GM12878 (cell line): ENCODE measurements at regions not wholly inside any gene's neighbourhood (a gene's known extent, or its start where the extent isn't known, plus 50 kb on each side); places are given as distances from the start of the nearest gene placed in this dataset.

Experiments
- ATAC-seq: fragments of 200-7000 bp; cut with Tn5 transposase; 3 replicates; pipeline ENCODE4 v1.9.1; 2020; ENCODE audit warnings: mild to moderate bottlenecking, moderate library complexity
- BruUV-seq: library from RNA; stranded (reverse); fragments of 400-500 nt; replicated peaks from 2 replicates; lab custom pipeline; 2021; lab: Mats Ljungman, UMichigan
- CTCF ChIA-PET: fragments of 300-600 bp; sonication (Branson Sonifier 250); formaldehyde crosslinking; extraction: SDS; loops from one replicate; lab custom pipeline; 2021; ENCODE audit warnings: inconsistent platforms; lab: Yijun Ruan, JAX
- POLR2A ChIA-PET: fragments of 350-600 bp; formaldehyde crosslinking; extraction: SDS; loops from one replicate; lab custom pipeline; 2021; ENCODE audit warnings: inconsistent platforms; lab: Charles Lee
- RAD21 ChIA-PET: fragments of 300-600 bp; sonication (Branson Sonifier 250); formaldehyde crosslinking; loops from one replicate; lab custom pipeline; 2023; ENCODE audit warnings: antibody characterized with exemption; ENCODE audit not compliant: unreplicated experiment; lab: Charles Lee
- SMC1A ChIA-PET: fragments of 300-600 bp; sonication (Branson Sonifier 250); formaldehyde crosslinking; loops from one replicate; lab custom pipeline; 2023; ENCODE audit not compliant: unreplicated experiment, uncharacterized antibody; lab: Charles Lee
- DNase-seq: peaks from one replicate; pipeline ENCODE4 v3.0.0-alpha.2; 2011; ENCODE audit warnings: low read depth, low spot score
- FAIRE-seq: peaks from 3 replicates; lab custom pipeline; 2011; peaks lifted over from hg19 to GRCh38; lab: Jason Lieb, UNC
- H2AFZ ChIP-seq: 2 replicates; pipeline ENCODE4 v1.6.0; 2011; ENCODE audit warnings: low read depth, low read length, control low read depth; ENCODE audit not compliant: control insufficient read depth
- H3K27ac ChIP-seq: 2 replicates; pipeline ENCODE4 v1.5.1; 2011; ENCODE audit warnings: control low read depth; ENCODE audit not compliant: control insufficient read depth, insufficient read depth
- H3K27me3 ChIP-seq, 2 experiments: replicated peaks in 1 of 2; 2 replicates each; pipeline versions ENCODE4 v1.6.0 to v1.6.1; 2011; ENCODE audit warnings: low read length in 1 of 2; ENCODE audit not compliant: control insufficient read depth in 2 of 2, insufficient read depth in 2 of 2
- H3K36me3 ChIP-seq, 2 experiments: 2 replicates each; pipeline ENCODE4 v1.5.1; 2011; ENCODE audit warnings: low read length in 1 of 2; ENCODE audit not compliant: control insufficient read depth in 2 of 2, insufficient read depth in 2 of 2
- H3K4me1 ChIP-seq: 2 replicates; pipeline ENCODE4 v1.6.1; 2011; ENCODE audit warnings: mild to moderate bottlenecking, low read length, moderate library complexity, mixed read lengths; ENCODE audit not compliant: control insufficient read depth, insufficient read depth
- H3K4me2 ChIP-seq: 2 replicates; pipeline ENCODE4 v1.6.0; 2011; ENCODE audit warnings: control low read depth; ENCODE audit not compliant: control insufficient read depth, insufficient read depth
- H3K4me3 ChIP-seq: fragments of 200-600 bp; sonication (generic); 2 replicates; pipeline ENCODE4 v1.5.1; 2016
- H3K79me2 ChIP-seq: 2 replicates; pipeline ENCODE4 v1.6.0; 2011; ENCODE audit warnings: low read length; ENCODE audit not compliant: control insufficient read depth, insufficient read depth
- H3K9ac ChIP-seq: 2 replicates; pipeline ENCODE4 v1.8.0; 2011; ENCODE audit warnings: low read length, control low read depth, mixed read lengths; ENCODE audit not compliant: control insufficient read depth, insufficient read depth
- H3K9me3 ChIP-seq: replicated peaks from 3 replicates; pipeline ENCODE4 v1.5.1; 2011; ENCODE audit warnings: mild to moderate bottlenecking, low read length; ENCODE audit not compliant: control insufficient read depth, insufficient read depth
- H4K20me1 ChIP-seq: 2 replicates; pipeline ENCODE4 v1.6.0; 2011; ENCODE audit not compliant: control insufficient read depth, insufficient read depth
- CBX5 ChIP-seq: sonication (generic); IDR thresholded peaks from 2 replicates; pipeline ENCODE4 v1.6.1; 2016; ENCODE audit warnings: low read depth, moderate library complexity, mild to moderate bottlenecking, inconsistent platforms
- CHD4 ChIP-seq: fragments of 200-600 bp; sonication (generic); IDR thresholded peaks from 2 replicates; pipeline ENCODE4 v1.6.1; 2016; ENCODE audit warnings: mild to moderate bottlenecking
- NFYA ChIP-seq: IDR thresholded peaks from 2 replicates; pipeline ENCODE4 v1.6.1; 2011; ENCODE audit warnings: low read depth, mild to moderate bottlenecking, low read length, improper control_type of control experiment, borderline replicate concordance
- RAD51 ChIP-seq: fragments of 450-650 bp; IDR thresholded peaks from 2 replicates; pipeline ENCODE4 v1.6.1; 2016; ENCODE audit warnings: moderate library complexity, mild to moderate bottlenecking, inconsistent platforms
- SUZ12 ChIP-seq: fragments of 200-600 bp; sonication (generic); IDR thresholded peaks from one replicate; pipeline ENCODE4 v1.6.1; 2018; ENCODE audit warnings: antibody characterized with exemption, mild to moderate bottlenecking; ENCODE audit not compliant: unreplicated experiment
- WRNIP1 ChIP-seq: IDR thresholded peaks from 2 replicates; pipeline ENCODE4 v1.6.1; 2011; ENCODE audit warnings: low read depth, low read length, improper control_type of control experiment, borderline replicate concordance
- WGBS: methylation state at CpG from one replicate; pipeline ENCODE4 v1.1.6; 2016; ENCODE audit warnings: low lambda C conversion rate; ENCODE audit not compliant: insufficient replicate concordance, insufficient coverage; ENCODE audit errors: missing lambda C conversion rate; 5-methylcytosine and 5-hydroxymethylcytosine counted together
- in situ Hi-C: fragments of 300-500 bp; cut with MboI; formaldehyde crosslinking; loops from 9 replicates; pipeline ENCODE4 v1.14.3; 2018; ENCODE audit warnings: mixed read lengths
- intact Hi-C: fragments of 100-400 bp; cut with micrococcal nuclease; formaldehyde crosslinking; loops from one replicate; pipeline ENCODE4 v1.14.2; 2022; ENCODE audit not compliant: unreplicated experiment
- TF ChIP-seq, protein P1 (sequence below): IDR thresholded peaks from 2 replicates; pipeline ENCODE4 v1.6.1; 2011; ENCODE audit warnings: low read depth, mild to moderate bottlenecking, low read length, moderate library complexity, borderline replicate concordance; ENCODE audit errors: extremely low read depth
- TF ChIP-seq, protein P2 (sequence below): fragments of 450-650 bp; IDR thresholded peaks from 2 replicates; pipeline ENCODE4 v1.6.1; 2017; ENCODE audit warnings: borderline replicate concordance
- TF ChIP-seq, protein P3 (sequence below): fragments of 450-650 bp; conservative IDR thresholded peaks from 2 replicates; pipeline ENCODE4 v1.6.1; 2017; ENCODE audit warnings: mild to moderate bottlenecking, moderate library complexity

DNA sequence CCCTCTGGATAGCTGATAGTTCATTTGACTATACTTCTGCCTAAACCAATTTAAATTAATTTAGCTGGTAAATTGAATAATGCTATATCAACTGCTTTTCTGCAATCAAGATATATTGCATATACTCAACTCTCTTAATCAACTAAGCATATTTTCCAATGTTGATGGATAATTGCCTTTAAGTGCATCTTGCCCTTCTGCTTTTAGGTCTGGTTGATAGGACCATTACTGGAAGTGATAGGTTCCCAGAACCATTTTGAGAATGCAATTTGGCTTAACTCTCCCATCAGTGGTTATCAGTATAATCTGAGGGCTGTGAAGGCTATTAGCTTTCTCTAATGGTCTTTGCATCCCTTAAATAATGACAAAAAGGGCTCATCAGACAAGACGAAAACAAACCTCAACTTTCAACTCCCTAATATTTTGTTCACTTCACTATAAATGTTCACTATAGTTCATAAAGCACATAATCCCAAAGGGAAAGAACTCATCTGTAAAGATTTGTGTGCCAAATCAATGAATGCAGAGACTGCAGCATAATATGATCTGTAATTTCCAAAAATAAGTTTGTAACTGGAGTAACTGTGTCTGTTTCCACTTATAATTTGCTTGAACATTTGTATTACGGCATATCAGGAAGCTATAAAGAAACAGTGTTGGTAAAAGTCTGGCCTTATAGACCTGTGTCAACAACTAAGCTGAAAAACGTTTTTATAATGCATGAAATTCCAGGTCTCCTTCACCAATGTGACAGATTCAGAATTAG lies 273.6 kb downstream of the FBXO8 start:
- BruUV-seq = no TSS peak
- SMC1A ChIA-PET = no interaction called here
- Histone ChIP-seq H3K27ac (no peak overlapping the region), H3K36me3 (no peaks in the 10 kb centered on the region), H3K4me2 (no peak overlapping the region), H3K4me1 (no peaks in the 10 kb centered on the region), H3K27me3 (no peaks in the 10 kb centered on the region), H3K9ac (no peak overlapping the region), H3K79me2 (no peaks in the 10 kb centered on the region), H2AFZ (no peak overlapping the region), H4K20me1 (no peaks in the 10 kb centered on the region), H3K9me3 (no peaks in the 10 kb centered on the region), H3K4me3 (no peak overlapping the region)
- FAIRE-seq (no peak), DNase-seq (no peak), ATAC-seq (no peak)
- POLR2A ChIA-PET = no interaction called here
- in situ Hi-C loops (no loop called here), intact Hi-C loops (no loop called here)
- 0% methylated on average over 3 of the region's 3 CpGs for WGBS
- TF ChIP-seq, protein P1, sequence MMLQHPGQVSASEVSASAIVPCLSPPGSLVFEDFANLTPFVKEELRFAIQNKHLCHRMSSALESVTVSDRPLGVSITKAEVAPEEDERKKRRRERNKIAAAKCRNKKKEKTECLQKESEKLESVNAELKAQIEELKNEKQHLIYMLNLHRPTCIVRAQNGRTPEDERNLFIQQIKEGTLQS = no peak
- no peak for TF ChIP-seq RAD51
- TF ChIP-seq, protein P2, sequence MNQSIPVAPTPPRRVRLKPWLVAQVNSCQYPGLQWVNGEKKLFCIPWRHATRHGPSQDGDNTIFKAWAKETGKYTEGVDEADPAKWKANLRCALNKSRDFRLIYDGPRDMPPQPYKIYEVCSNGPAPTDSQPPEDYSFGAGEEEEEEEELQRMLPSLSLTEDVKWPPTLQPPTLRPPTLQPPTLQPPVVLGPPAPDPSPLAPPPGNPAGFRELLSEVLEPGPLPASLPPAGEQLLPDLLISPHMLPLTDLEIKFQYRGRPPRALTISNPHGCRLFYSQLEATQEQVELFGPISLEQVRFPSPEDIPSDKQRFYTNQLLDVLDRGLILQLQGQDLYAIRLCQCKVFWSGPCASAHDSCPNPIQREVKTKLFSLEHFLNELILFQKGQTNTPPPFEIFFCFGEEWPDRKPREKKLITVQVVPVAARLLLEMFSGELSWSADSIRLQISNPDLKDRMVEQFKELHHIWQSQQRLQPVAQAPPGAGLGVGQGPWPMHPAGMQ = no peak
- TF ChIP-seq WRNIP1 = no peak
- no peak for TF ChIP-seq SUZ12
- no peak for TF ChIP-seq CBX5
- no peak for TF ChIP-seq CHD4
- no peak for TF ChIP-seq NFYA
- TF ChIP-seq, protein P3, sequence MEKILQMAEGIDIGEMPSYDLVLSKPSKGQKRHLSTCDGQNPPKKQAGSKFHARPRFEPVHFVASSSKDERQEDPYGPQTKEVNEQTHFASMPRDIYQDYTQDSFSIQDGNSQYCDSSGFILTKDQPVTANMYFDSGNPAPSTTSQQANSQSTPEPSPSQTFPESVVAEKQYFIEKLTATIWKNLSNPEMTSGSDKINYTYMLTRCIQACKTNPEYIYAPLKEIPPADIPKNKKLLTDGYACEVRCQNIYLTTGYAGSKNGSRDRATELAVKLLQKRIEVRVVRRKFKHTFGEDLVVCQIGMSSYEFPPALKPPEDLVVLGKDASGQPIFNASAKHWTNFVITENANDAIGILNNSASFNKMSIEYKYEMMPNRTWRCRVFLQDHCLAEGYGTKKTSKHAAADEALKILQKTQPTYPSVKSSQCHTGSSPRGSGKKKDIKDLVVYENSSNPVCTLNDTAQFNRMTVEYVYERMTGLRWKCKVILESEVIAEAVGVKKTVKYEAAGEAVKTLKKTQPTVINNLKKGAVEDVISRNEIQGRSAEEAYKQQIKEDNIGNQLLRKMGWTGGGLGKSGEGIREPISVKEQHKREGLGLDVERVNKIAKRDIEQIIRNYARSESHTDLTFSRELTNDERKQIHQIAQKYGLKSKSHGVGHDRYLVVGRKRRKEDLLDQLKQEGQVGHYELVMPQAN = no peak
- CTCF ChIA-PET = no interaction called here
- RAD21 ChIA-PET = no interaction called here
